H7 (cell line): ENCODE measurements at regions not wholly inside any gene's neighbourhood (a gene's known extent, or its start where the extent isn't known, plus 50 kb on each side); places are given as distances from the start of the nearest gene placed in this dataset.

Experiments used
- DNase-seq: peaks from one replicate; pipeline ENCODE4 v3.0.0; 2012
- H3K27me3 ChIP-seq: 2 replicates; pipeline ENCODE4 v1.6.0; 2011; ENCODE audit warnings: mild to moderate bottlenecking, low read length; ENCODE audit not compliant: control insufficient read depth, insufficient read depth
- H3K36me3 ChIP-seq: replicated peaks from 2 replicates; pipeline ENCODE4 v1.5.1; 2011; ENCODE audit warnings: low read length; ENCODE audit not compliant: control insufficient read depth, insufficient read depth
- H3K4me3 ChIP-seq: 2 replicates; pipeline ENCODE4 v1.5.1; 2011; ENCODE audit warnings: low read depth, mild to moderate bottlenecking, control low read depth, low read length, moderate library complexity; ENCODE audit not compliant: insufficient read depth

DNA sequence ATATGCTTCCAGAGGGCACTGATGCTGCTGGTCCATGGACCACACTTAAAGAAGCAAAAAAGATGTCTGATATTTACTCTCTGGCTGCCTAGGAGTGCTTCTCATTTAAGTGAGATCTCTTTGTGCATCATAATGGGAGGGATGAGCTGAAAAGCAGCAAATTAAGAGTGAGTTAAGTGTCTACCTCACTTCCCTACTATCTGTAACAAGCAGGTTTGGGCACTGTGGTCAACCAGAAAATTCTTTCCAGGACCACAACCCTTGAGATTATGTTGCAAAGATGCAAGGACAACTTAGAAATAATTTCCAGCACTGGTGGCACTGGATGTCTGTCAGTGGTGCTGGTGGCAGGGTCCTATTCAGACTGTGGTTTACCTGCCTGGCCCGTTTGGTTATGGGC is 52.1 kb upstream of the USPL1 start:
- Histone ChIP-seq H3K27me3 (no peaks in the 10 kb centered on the region), H3K36me3 (no peaks in the 10 kb centered on the region), H3K4me3 (no peak overlapping the region)
- no peak for DNase-seq

DNA sequence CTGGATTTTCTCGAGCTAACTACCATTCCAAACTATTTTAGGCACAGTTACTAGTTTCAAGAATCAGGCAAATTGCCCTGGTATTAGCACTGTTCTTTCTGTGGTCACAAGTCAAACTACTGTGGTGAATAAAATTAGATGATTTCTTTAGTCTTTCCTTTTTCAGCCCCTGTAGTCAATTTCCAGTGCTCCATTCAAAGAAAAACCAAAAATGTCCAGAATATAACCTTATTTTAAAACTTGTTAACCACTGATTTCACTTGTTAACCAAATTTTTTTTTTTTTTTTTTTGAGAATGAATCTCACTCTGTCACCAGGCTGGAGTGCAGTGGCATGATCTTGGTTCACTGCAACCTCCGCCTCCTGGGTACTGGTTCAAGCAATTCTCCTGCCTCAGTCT is 50.6 kb upstream of the USPL1 start:
- no peak for DNase-seq
- H3K27me3 ChIP-seq = no peaks in the 10 kb centered on the region

More for the DNA sequence above, 50.6 kb upstream of the USPL1 start:
- Histone ChIP-seq H3K4me3 (no peak overlapping the region), H3K36me3 (no peaks in the 10 kb centered on the region)
